Ovary (tissue), 3 donors: ENCODE measurements at regions not wholly inside any gene's neighbourhood (a gene's known extent, or its start where the extent isn't known, plus 50 kb on each side); places are given as distances from the start of the nearest gene placed in this dataset.

ENCODE experiments used
- CTCF ChIP-seq, 3 donors: fragments of 450-650 bp in 2 of 3; fragments of 200-600 bp in 1 of 3; IDR thresholded peaks; one replicate each; pipeline versions ENCODE4 v1.5.1 to v1.8.0; 2016 to 2022; ENCODE audit warnings: antibody characterized with exemption in 3 of 3, mild to moderate bottlenecking in 1 of 3
- EP300 ChIP-seq: sonication (generic); formaldehyde crosslinking; IDR thresholded peaks from one replicate; pipeline ENCODE4 v1.6.1; 2017; ENCODE audit warnings: antibody characterized with exemption
- donor health status: DM: no; HTN: no; CAD: no.

GRCh38 chr1:5010656-5011055 lies 356.2 kb downstream of the AJAP1 start:
- TF ChIP-seq EP300 (no peak), CTCF (IDR thresholded peaks at IDR 0.05) (no peak)
